ENCODE measurements at regions not wholly inside any gene's neighbourhood (a gene's known extent, or its start where the extent isn't known, plus 50 kb on each side); places are given as distances from the start of the nearest gene placed in this dataset.

- Mint-ChIP-seq H3K27me3 (ENCODE audit: unreplicated experiment) (no peaks in the 10 kb centered on the region), H3K9me3 (ENCODE audit: unreplicated experiment) (no peaks in the 10 kb centered on the region), H3K4me3 (ENCODE audit: unreplicated experiment) (no peak overlapping the region), H3K27ac (ENCODE audit: unreplicated experiment) (no peak overlapping the region), H3K4me1 (ENCODE audit: low read depth, unreplicated experiment) (peaks cover 1% of the 10 kb centered on the region), H3K36me3 (ENCODE audit: unreplicated experiment) (no peaks in the 10 kb centered on the region)
- DNase-seq = no peak
- TF ChIP-seq, protein P1, sequence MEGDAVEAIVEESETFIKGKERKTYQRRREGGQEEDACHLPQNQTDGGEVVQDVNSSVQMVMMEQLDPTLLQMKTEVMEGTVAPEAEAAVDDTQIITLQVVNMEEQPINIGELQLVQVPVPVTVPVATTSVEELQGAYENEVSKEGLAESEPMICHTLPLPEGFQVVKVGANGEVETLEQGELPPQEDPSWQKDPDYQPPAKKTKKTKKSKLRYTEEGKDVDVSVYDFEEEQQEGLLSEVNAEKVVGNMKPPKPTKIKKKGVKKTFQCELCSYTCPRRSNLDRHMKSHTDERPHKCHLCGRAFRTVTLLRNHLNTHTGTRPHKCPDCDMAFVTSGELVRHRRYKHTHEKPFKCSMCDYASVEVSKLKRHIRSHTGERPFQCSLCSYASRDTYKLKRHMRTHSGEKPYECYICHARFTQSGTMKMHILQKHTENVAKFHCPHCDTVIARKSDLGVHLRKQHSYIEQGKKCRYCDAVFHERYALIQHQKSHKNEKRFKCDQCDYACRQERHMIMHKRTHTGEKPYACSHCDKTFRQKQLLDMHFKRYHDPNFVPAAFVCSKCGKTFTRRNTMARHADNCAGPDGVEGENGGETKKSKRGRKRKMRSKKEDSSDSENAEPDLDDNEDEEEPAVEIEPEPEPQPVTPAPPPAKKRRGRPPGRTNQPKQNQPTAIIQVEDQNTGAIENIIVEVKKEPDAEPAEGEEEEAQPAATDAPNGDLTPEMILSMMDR (IDR thresholded peaks at IDR 0.05; ENCODE audit: partially characterized antibody, unreplicated experiment) = no peak
Observed at GRCh38 chr2:220893411-220893810, 678.7 kb downstream of the EPHA4 start.

- H3K4me3 Mint-ChIP-seq (ENCODE audit: unreplicated experiment) = no peak overlapping the region
- no peak for DNase-seq
- H3K36me3 Mint-ChIP-seq (ENCODE audit: unreplicated experiment) = no peaks in the 10 kb centered on the region
- H3K9me3 Mint-ChIP-seq (ENCODE audit: unreplicated experiment) = no peaks in the 10 kb centered on the region
- no peak overlapping the region for H3K27ac Mint-ChIP-seq (ENCODE audit: unreplicated experiment)
- H3K4me1 Mint-ChIP-seq (ENCODE audit: low read depth, unreplicated experiment) = peaks cover 1% of the 10 kb centered on the region
- TF ChIP-seq, protein P1 (IDR thresholded peaks at IDR 0.05; ENCODE audit: partially characterized antibody, unreplicated experiment) = no peak
- no peaks in the 10 kb centered on the region for H3K27me3 Mint-ChIP-seq (ENCODE audit: unreplicated experiment)
Observed at GRCh38 chr2:220894069-220894468, 678.0 kb downstream of the EPHA4 start.

DNA sequence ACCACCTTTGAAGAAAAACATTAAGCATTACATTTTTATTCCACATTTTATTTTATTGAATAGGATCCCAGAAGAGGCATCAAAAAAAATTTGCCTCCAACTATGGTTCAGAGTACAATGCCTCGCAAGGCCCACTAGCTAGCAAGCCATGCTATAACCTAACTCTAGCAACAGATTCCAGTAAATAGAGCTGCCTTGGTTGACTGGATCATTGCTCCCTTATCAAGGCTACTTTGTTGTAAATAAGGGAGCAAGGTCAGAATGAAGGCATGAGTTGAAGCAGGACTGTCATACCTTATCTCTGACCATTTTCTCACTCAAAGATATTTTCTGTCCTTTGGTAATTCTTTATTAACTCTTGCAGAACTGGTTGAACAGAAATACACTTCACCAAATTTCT lies 672.6 kb downstream of the EPHA4 start:
- no peak for DNase-seq
- Mint-ChIP-seq H3K4me1 (ENCODE audit: low read depth, unreplicated experiment) (no peaks in the 10 kb centered on the region), H3K36me3 (ENCODE audit: unreplicated experiment) (no peaks in the 10 kb centered on the region), H3K4me3 (ENCODE audit: unreplicated experiment) (no peak overlapping the region), H3K9me3 (ENCODE audit: unreplicated experiment) (peaks cover 1% of the 10 kb centered on the region), H3K27me3 (ENCODE audit: unreplicated experiment) (no peaks in the 10 kb centered on the region), H3K27ac (ENCODE audit: unreplicated experiment) (no peak overlapping the region)
- TF ChIP-seq, protein P1 (IDR thresholded peaks at IDR 0.05; ENCODE audit: partially characterized antibody, unreplicated experiment) = no peak

- H3K9me3 Mint-ChIP-seq (ENCODE audit: unreplicated experiment) = peaks cover 1% of the 10 kb centered on the region
- no peak for DNase-seq
- TF ChIP-seq, protein P1 (IDR thresholded peaks at IDR 0.05; ENCODE audit: partially characterized antibody, unreplicated experiment) = no peak
- no peaks in the 10 kb centered on the region for H3K4me1 Mint-ChIP-seq (ENCODE audit: low read depth, unreplicated experiment)
- no peaks in the 10 kb centered on the region for H3K27me3 Mint-ChIP-seq (ENCODE audit: unreplicated experiment)
- H3K27ac Mint-ChIP-seq (ENCODE audit: unreplicated experiment) = no peak overlapping the region
- no peak overlapping the region for H3K4me3 Mint-ChIP-seq (ENCODE audit: unreplicated experiment)
- H3K36me3 Mint-ChIP-seq (ENCODE audit: unreplicated experiment) = no peaks in the 10 kb centered on the region
Observed at GRCh38 chr2:220904015-220904414, 668.1 kb downstream of the EPHA4 start.

DNA sequence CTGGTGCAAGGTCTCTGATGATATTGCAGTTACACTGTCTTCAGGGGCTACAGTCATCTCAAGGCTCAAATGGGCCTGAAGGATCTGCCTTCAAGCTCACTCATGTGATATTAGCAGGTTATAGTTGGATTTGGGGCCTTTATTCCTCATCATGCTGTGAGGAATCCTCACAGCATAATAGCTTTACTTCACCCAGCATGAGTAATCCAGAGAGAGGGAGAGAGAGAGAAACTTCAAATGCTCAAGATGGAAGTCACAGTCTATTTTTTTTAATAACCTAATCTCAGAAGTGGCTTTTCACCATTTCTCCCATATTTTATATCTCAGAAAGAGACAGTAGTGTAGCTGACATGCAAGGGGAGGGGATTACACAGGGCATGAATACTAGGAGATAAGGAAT lies 658.7 kb downstream of the EPHA4 start:
- Mint-ChIP-seq H3K9me3 (ENCODE audit: unreplicated experiment) (no peaks in the 10 kb centered on the region), H3K4me3 (ENCODE audit: unreplicated experiment) (no peak overlapping the region), H3K4me1 (ENCODE audit: low read depth, unreplicated experiment) (no peaks in the 10 kb centered on the region), H3K36me3 (ENCODE audit: unreplicated experiment) (peaks cover 4% of the 10 kb centered on the region), H3K27me3 (ENCODE audit: unreplicated experiment) (no peaks in the 10 kb centered on the region), H3K27ac (ENCODE audit: unreplicated experiment) (no peak overlapping the region)
- TF ChIP-seq, protein P1 (IDR thresholded peaks at IDR 0.05; ENCODE audit: partially characterized antibody, unreplicated experiment) = no peak
- no peak for DNase-seq
